NCI-H128 (cell line): ENCODE measurements at regions not wholly inside any gene's neighbourhood (a gene's known extent, or its start where the extent isn't known, plus 50 kb on each side); places are given as distances from the start of the nearest gene placed in this dataset.

ENCODE experiments used
- DNase-seq: peaks from one replicate; lab custom pipeline; 2025; ENCODE audit not compliant: unreplicated experiment; lab: John Stamatoyannopoulos, UW

DNA sequence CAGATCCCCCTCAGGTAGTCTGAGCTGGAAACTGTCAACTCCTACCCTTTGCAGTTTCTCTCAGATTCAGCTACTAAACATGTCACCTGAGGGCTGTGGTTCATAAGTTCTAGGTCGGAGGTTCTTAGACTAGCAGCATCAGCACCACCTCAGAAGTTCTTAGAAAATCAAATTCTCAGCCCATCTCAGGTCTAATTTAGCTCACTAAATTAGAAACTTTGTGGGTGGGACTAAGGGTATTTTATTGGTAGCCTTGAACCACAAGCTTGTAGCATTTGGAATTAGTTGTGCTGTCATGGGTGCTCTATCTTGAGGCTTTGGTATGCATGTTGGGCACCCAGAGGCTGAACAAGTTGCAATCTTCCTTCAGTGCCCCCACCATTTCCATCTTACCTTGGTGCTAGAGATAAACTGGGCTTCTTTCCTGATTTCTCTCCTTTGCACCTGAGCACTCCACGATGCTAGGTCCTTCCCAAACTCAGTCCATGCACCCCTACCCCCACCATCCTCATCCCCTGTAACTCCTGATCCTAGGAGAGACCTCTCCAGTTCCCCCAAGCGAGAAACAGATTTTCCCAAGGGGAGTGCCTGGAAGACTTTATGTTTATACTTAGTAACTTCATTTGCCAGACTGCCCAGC, 54.2 kb downstream of the S1PR1 start:
- DNase-seq, result no peak

DNA sequence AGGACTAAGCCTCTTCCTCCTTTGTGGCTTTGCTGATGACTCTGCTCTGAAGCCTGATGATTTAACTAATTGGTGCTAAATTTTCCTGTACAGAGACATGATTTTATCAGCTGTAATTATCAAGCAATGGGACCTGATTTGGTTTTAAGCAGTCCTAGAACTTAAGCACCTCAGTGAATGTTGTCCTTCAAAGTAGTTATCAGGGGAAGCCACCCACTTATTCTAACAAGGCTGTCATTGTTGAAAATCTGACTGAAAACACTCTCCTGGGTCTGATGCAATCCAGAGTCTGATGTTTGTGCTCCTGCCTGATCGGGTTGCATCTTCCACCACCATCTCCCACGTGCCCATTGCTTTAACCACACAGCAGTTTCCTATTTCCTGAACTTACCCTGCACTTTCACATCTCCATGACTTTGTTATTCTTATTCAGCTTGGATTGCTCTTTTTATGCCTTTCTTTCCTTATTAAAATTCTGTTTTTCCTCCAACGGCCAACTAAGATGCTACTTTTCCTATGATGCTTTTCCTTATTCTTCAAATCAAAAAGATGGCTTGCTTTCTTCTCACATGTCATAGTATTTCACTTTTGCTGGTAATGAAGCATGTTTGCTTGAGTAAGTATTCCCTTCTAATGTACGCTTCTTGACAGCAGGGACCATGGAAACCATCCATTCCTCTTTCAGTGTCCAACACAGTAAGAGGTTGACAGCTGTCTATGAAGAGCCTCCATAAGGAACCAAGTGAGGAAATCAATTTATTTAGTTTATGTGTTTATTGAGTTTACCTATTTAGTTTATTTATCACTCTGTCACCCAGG, 55.0 kb downstream of the S1PR1 start:
- DNase-seq, result no peak

DNA sequence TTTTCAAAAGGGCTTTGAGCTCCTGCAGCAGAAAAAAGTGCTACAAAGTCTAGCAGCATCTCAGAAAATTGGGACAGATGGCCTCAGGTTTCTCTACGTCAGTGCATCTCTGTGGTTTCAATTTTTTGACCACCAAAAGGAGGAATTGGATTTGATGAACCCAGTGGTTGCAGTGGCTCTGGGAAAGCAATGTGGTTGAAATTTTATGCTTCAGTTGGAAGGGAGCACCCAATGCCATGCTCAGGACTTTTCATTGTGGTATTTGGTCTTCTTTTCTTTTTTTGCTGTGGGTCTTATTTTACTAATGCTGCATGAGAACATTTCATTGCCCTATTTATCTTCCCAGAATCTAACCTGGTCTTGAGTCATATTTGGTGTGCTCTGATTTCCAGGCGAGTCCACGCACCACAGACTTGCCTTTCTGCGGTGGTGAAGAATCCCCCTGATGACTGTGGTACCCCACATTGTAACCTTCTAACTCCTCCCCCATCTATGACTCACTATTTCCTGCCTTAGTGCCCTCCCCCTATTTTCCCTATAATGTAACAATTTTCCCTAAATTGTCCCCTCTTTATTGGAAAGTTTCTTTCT, 56.7 kb downstream of the S1PR1 start:
- no peak for DNase-seq

DNA sequence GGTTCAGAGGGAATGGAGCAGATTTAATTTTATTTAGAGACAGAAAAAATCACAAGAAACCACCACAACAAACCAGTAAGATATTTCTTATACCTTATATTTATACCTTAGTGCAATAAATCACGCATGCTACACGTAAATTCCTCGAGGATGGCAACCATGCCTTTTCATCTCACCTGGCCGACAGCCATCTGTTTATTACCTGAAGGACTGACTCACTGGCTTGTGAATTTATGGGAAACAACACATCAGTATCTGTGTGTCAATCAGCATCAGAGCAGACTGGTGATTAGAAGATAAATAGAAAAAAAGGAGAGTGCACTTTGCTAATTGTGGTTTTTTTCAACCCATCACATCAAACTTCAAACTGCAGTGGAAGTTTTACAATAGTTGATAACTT, 58.4 kb downstream of the S1PR1 start:
- no peak for DNase-seq

DNA sequence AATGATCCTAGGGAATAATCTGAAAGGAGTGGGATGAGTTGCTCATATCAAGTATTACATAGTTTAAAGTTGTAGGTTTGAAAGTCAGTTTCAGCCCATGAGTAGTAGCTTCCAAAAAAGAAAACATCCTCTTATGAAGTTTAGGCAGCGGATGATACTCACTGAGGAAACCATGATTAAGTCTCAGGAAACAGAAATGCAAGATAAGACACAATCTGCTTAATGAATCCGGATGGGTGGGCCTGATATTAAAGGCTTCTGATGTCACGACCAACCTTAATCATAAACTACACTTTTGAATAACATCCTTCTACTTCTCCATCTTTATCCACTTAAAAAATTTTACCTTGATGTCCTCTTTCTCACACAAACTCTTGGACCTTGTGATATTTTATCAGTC, 61.8 kb downstream of the S1PR1 start:
- DNase-seq, result no peak

DNA sequence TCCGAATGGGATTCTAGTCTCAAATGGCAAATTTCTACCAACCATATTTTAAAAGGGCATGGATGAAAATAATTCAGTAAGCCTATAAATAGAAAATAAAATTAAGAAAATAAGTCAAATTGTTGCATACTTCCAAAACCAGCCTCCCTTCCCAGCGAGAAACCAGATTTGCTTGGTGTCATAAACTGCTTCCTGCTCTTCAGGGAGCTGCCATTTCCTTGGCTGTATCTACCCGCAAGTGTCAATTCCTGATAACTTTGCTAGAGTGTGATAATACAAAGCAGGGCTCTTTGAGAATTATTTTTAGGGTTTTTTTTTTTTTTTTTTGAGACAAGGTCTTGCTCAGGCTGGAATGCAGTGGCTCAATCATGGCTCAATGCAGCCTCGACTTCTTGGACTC, 62.3 kb downstream of the S1PR1 start:
- no peak for DNase-seq

DNA sequence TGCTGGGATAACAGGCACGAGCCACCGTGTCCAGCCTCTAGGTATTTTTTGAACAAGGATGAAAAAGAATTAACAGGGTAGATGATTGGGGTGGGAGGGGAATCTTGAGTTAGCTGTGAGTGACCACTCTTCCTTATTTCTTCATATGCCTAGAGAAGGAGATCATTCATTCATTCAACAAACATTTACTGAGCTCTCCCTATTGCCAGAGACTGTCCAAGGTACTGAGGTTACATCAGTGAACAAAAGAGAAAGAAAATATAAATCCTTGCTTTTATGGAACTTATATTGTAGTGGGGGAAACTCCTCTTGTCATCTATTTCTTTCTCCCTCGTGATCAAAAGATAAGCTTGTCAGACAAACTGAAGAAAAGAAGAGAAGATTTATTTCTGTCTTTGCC, 62.9 kb downstream of the S1PR1 start:
- no peak for DNase-seq

DNA sequence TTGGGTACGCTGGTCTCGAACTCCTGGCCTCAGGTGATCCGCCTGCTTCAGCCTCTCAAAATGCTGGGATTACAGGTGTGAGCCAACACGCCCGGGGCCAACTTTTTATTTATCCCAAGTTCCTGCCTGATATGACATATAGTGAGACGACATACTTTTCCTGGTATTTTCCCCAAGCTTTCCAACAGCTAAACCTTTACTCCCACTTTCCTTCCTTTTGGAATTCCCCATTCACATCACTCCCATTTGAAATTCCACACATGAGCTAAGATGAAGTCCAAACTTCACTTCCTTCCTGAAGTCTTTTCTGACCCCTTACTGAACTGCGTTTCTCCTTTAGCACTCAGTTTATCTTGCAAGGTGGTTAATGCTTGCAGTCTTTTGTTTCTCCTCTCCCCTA, 64.1 kb downstream of the S1PR1 start:
- no peak for DNase-seq

DNA sequence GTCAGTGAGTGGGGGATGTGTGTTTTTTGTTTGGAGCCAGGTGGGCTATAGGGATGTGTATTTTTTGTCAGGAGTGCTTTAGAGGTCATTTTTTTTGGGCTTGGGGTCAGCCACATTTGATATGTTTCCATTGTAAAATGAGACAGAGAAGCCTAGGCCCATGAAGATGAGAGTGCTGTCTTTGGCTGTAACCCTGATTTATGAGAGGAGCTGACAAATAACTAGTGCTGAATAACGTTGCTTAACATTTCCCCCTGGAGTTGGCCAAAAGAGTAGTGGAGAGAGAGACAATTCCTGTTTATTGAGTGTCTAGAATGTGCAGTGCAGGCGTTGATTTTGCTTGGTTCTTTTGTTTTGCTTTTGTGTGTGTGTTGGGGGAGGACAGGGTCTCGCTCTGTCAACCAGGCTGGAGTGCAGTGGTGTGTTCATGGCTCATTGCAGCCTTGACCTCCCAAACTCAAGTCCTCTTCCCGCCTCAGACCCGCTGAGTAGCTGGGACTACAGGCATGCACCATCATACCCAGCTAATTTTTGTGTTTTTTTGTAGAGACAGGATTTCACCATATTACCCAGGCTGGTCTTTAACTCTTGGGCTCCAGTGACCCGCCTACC, 64.7 kb downstream of the S1PR1 start:
- DNase-seq, result no peak

DNA sequence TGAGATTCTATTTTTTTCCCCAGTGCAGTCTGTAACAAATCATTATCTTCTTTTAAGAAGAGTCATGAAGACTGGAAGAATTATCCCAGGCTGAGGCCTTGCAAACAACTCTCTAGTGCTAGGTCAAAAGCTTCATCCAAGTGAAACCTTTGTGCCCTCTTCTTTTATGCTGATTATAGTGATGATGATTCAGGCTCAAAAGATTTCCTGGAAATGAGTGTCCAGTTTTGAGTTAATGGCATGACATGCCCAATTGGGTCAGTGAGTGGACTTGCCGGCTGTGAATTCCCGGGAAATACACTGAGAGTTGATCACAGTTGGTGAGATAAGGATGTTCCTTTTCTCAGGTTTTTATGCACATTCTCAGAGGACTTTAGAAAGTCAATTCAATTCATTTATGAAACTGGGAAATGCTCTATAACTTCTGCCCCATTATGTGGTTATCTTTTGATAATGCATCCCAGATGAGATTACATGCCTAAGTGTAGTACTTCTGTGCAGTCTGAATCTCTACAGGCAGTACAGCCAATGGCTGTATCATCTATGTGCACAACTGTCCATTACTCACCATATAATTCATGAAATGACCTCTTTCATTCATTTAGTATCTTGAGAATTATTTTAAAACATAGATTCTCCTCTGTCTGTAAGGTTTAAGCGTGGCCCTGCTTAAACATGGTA, 66.2 kb downstream of the S1PR1 start:
- DNase-seq, result no peak

DNA sequence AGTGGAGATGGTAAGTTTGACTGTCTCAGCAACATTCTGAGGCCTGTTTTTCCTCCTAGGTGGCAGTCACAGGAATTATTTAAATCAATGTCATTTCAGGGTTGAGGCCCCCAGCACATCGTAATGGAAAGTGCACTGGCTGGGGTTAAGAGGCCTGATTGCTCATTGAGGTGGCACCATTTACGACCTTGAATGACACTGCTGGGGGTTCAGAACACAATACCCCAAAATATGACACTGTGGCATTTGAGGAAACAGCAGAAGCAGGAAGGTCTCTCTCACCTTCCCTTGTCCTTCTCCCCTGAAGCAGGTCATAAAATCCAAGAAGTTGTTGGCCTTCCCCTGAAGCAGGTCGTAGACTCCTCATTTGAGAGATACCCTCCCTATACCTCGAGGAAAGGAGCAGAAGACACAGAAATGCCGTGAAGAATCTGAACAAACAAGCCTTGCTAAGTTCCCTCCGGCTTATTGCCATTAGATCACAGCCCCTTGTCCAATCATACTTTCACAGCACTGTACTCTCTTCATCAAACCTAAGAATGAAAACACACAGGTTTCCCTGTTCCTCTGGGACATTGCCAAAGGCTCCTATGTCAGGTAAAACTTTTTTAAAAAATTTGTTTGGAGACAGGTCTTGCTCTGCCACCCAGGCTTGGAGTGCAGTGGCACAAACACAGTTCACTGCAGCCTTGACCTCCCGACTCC, 71.3 kb downstream of the S1PR1 start:
- no peak for DNase-seq

DNA sequence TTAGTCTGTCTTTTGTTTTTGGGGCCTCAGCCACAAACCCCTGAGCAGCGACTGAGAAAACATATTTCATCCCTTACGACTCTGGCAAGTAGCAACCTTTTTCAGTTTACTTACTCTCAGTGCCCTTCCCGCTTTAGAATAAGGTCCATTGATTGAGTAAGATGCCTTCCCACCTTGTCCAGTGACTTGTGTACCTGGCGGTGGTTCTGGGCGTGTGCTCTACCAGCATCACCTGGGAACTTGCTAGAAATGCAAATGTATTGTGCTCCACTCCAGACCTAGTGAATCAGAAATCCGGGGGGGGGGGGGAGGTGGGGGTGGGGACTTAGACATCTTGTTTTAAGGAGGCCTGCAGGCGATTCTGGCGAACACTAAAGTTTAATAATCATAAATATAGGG, 72.1 kb downstream of the S1PR1 start:
- no peak for DNase-seq

DNA sequence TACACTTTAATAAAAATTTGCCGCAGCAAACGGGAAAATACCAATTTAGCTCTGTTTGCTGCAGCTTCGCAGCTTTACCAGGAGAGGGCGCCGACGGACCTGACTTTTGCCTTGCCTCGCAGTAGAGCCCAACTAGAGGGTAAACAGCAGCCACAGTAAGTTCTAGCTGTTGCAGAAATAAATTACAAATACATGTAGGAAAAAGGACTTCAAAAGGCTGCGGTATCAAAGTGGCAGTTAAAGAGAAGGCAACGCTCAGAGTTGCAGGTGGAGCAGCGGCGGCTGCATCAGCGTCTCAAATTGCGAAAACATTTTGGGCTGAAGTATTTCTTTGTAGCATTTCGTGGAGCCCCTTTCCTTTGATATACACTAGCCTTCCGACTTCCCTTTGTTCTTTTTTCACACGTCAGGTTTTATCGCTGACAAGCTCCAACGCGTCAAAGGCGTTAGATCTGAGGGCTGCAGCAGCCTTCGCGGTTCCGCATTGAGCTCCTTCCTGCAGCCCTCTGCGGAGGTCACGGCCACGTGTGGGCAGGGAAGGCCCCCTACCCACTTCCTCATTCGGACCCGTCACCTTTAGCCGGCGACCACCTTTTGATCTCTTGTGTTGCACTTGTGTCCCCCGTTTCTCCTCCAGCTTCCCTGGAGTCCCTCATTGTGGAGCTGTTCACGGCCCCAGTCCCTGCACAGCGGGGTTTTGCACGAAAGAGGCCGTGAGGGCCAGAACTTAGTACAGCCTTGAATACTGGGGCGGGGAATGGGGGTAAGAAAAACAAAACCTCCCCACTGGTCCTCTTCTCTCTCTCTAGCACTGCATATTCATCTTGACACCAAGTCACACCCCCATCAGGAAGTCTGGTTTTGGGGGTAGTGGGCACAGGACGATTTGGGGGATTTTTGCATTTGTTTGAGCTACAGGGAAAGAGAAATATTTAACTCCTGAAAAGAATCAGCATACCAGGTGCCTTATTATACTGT, 72.8 kb downstream of the S1PR1 start:
- peak; percentile 85 for DNase-seq

DNA sequence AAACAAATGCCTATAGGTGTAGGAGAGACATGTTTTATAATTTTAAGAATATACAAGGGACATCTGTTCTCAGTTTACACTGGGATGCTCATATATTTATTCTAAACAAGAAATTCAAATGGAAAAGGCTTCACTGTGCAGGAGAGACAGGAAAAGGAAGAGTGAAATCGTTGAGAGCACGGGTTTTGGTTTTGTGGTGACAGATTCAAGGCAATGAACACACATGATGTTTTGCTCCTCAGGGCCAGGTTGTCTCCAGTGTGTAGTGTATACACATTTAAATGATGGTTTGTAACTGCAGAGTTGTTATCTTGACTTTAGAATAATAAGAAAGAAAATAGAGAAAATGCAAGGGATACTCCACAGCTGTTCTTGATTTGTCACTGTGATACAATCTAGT, 73.7 kb downstream of the S1PR1 start:
- DNase-seq, result no peak

DNA sequence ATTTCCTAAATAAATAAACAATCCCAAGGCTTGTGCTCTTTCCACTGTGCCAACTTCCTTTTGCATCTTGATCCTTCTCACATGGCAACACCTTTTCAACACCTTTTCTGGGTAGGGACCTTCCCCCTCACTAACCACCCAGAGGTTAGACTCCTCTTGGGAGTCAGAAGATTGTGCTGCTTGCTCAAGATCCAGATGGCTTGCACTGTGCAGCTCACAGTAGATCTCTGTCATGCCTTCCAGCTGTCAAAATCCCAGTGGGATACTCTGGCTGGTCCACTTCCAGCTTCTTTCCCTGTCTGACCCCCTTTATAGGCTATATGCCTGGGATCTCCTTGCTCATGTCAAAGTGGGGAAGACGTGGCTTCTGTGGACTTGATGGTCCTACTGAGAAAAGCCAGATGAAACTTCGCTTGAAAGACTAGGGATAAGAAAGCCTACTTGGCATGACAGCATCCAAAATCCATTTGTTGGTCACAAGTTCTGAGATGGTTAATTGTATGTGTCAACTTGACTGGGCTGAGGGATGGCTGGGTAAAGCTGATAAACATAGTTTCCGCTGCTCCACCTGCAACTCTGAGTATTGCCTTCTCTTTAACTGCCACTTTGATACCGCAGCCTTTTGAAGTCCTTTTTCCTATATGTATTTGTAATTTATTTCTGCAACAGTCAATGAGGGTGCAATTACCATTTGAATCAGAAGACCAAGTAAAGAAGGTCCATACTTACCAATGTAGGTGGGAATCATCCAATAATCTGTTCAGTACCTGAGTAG, 74.5 kb downstream of the S1PR1 start:
- no peak for DNase-seq

DNA sequence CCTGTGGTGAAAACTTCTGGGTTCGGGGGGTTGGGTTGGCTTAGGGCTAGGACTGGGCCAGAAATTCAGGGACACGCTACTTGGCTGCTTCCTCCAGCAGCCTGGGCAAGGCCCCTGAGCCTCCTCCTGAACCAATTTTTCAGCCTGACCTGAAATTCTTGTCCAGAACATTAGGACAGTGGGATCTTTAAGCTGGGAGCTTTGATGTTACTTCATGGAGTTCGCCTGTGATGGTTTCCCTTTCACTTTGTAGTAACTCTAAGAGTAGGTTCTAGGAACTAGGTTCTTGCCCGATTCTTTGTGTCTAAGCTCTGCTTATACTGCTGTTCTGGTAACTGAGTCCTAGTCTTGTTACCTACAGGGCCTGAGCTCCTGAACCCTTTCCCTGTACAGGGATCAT, 75.3 kb downstream of the S1PR1 start:
- DNase-seq, result no peak

DNA sequence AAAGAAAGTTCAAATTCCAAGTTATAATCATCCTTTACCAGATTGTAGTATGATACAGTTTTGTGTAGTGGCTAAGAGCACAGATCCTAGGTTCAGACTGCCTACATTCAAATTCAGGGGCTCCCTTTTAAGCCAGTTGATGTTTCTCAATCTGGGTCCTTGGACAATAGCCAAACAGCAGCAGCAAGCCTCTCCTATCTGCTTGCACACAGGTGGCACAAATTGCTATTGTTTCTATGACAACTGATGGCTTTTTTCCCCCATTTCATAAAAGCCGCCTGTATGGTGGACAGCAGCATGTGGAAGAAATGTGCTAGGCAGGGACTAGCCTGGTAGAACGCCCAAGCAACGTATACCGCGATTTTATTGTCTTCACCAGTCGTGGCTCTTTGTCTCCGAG, 76.5 kb downstream of the S1PR1 start:
- no peak for DNase-seq

DNA sequence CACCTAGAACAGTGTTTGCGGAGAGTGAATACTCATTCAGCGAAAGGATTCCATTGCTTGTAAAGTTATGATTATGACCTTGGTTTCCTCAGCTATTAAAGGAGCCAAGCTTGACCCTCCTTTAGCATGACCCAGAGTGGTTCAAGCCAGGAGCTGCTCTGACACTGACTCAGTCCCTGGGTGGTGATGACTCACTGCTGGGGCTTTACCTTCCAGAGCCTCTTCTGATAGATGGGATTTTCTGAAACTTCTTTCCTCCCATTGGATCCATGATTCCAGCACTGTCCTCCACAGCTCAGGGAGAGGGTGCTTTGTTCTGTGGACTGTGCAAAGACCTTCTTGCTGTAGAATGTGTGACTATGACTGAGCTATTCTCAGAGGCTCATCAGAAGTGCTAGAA, 77.4 kb downstream of the S1PR1 start:
- DNase-seq, result no peak

DNA sequence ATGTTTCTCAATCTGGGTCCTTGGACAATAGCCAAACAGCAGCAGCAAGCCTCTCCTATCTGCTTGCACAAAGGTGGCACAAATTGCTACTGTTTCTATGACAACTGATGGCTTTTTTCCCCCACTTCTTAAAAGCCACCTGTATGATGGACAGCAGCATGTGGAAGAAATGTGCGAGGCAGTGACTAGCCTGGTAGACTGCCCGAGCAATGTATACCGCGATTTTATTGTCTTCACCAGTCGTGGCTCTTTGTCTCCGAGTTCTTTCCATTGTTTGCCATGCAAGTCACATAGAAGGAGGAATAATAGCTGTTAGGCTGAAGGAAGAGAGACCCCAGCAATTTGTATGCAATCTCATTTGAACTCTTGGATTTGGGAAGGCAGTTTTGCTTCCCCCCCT, 79.4 kb downstream of the S1PR1 start:
- DNase-seq, result peak; percentile 70
